ENCODE measurements at regions not wholly inside any gene's neighbourhood (a gene's known extent, or its start where the extent isn't known, plus 50 kb on each side); places are given as distances from the start of the nearest gene placed in this dataset.

DNA sequence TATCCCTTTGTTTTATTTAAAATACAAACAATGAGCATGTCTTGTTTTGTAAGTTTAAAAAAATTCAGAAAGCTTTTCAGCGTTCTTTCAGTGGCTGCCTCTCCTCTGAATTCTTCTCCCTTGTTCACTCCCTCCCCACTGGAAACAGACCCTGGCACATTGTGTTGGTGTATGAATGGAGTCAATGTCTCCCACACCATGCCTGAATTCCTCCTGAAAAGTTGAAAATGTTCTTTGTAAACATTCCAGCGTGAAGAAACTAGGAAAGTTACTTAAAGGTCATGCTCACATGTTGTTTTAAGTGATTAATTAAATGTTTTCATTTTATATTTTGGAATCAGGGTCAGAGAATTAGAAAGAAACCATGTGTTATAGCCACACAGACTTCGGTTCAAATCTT is 136.9 kb upstream of the DYNLRB2 start:
- H3K23ac ChIP-seq (ENCODE audit: low read length in 2 of 2) = no peak overlapping the region
- no peak overlapping the region for H2BK15ac ChIP-seq (ENCODE audit: low read depth, poor library complexity, severe bottlenecking)
- no peak overlapping the region for H3K18ac ChIP-seq (ENCODE audit: low read depth in 1 of 2, low read length in 2 of 2)
- H2AK5ac ChIP-seq (ENCODE audit: low read length, severe bottlenecking) = no peak overlapping the region
- no peak overlapping the region for H2BK5ac ChIP-seq (ENCODE audit: low read depth, low read length, poor library complexity, severe bottlenecking)
- no peak overlapping the region for H3K4me2 ChIP-seq (ENCODE audit: low read length, poor library complexity, severe bottlenecking)
- H3K4ac ChIP-seq (ENCODE audit: low read depth in 1 of 2, low read length in 2 of 2) = no peak overlapping the region
- H3K4me1 ChIP-seq (ENCODE audit: control insufficient read depth, insufficient read depth, low read depth, low read length) = no peaks in the 10 kb centered on the region
- DNase-seq = no peak
- H2BK12ac ChIP-seq (ENCODE audit: low read length in 2 of 2) = no peak overlapping the region
- H2AFZ ChIP-seq (ENCODE audit: low read depth, low read length) = no peak overlapping the region
- no peak overlapping the region for H3K4me3 ChIP-seq (ENCODE audit: insufficient read depth in 1 of 2, low read depth in 1 of 2, low read length in 2 of 2)
- H3K79me1 ChIP-seq (replicated peaks; ENCODE audit: low read length, poor library complexity, severe bottlenecking) = no peaks in the 10 kb centered on the region
- no peak overlapping the region for H3K9ac ChIP-seq (ENCODE audit: low read length)
- H4K91ac ChIP-seq (ENCODE audit: low read length) = no peak overlapping the region
- no peaks in the 10 kb centered on the region for H3K36me3 ChIP-seq (ENCODE audit: control insufficient read depth in 1 of 2, insufficient read depth in 2 of 2, low read depth in 1 of 2, low read length in 2 of 2)
- H3K27me3 ChIP-seq (ENCODE audit: control insufficient read depth in 1 of 2, insufficient read depth in 1 of 2, low read length in 2 of 2) = peaks cover 0 to 28% of the 10 kb centered on the region in 2 experiments
- no peaks in the 10 kb centered on the region for H3K9me3 ChIP-seq (ENCODE audit: control insufficient read depth, low read length)
- 95% methylated on average over 2 of the region's 3 CpGs for WGBS
- H3K27ac ChIP-seq (ENCODE audit: low read length, poor library complexity, severe bottlenecking) = no peak overlapping the region
- no peak overlapping the region for H4K8ac ChIP-seq (ENCODE audit: low read length)
- H2BK120ac ChIP-seq (ENCODE audit: low read depth, low read length) = no peak overlapping the region
- H3K14ac ChIP-seq (ENCODE audit: low read length in 2 of 2) = no peak overlapping the region

DNA sequence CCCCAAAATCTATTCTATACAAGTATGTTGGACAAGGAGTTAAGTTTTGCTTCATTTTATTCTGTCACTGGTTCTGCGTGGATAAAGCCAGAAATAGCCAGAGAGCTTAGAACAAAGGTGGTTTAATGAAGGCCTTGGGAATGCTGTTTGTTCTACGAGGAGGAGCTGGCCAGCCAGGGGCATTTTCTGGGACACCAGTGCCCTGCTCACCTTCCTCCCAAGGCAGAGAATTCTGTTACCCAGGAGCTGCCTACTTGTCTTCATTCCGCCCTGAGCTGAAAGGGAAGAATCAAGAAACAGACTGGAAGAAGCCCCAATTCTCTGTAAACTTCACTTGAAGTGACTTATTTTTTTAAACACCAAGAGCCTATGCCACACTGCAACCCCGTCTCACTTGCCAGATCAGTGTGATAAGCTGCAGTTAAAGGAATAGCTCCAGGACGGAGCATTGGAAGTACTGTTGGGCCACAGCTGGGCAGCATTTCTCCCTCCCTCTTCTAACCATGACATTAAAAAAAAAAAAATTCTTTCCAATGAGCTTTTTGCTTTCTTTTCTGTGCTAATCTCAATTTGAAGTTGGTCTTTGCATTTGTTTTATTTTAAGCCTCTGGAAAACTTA is 149.8 kb upstream of the DYNLRB2 start:
- H4K8ac ChIP-seq (ENCODE audit: low read length) = no peak overlapping the region
- H3K9ac ChIP-seq (ENCODE audit: low read length) = no peak overlapping the region
- no peak overlapping the region for H3K4me3 ChIP-seq (ENCODE audit: insufficient read depth in 1 of 2, low read depth in 1 of 2, low read length in 2 of 2)
- no peaks in the 10 kb centered on the region for H3K4me1 ChIP-seq (ENCODE audit: control insufficient read depth, insufficient read depth, low read depth, low read length)
- no peaks in the 10 kb centered on the region for H3K36me3 ChIP-seq (ENCODE audit: control insufficient read depth in 1 of 2, insufficient read depth in 2 of 2, low read depth in 1 of 2, low read length in 2 of 2)
- no peak overlapping the region for H3K14ac ChIP-seq (ENCODE audit: low read length in 2 of 2)
- H3K27me3 ChIP-seq (ENCODE audit: control insufficient read depth in 1 of 2, insufficient read depth in 1 of 2, low read length in 2 of 2) = no peaks in the 10 kb centered on the region
- no peak overlapping the region for H2BK5ac ChIP-seq (ENCODE audit: low read depth, low read length, poor library complexity, severe bottlenecking)
- no peak overlapping the region for H2BK120ac ChIP-seq (ENCODE audit: low read depth, low read length)
- H2AFZ ChIP-seq (ENCODE audit: low read depth, low read length) = no peak overlapping the region
- H3K27ac ChIP-seq (ENCODE audit: low read length, poor library complexity, severe bottlenecking) = no peak overlapping the region
- no peak overlapping the region for H3K18ac ChIP-seq (ENCODE audit: low read depth in 1 of 2, low read length in 2 of 2)
- H3K4ac ChIP-seq (ENCODE audit: low read depth in 1 of 2, low read length in 2 of 2) = no peak overlapping the region
- no peak overlapping the region for H2BK15ac ChIP-seq (ENCODE audit: low read depth, poor library complexity, severe bottlenecking)
- peaks cover 17% of the 10 kb centered on the region for H3K9me3 ChIP-seq (ENCODE audit: control insufficient read depth, low read length)
- no peak overlapping the region for H4K91ac ChIP-seq (ENCODE audit: low read length)
- H2AK5ac ChIP-seq (ENCODE audit: low read length, severe bottlenecking) = no peak overlapping the region
- H3K4me2 ChIP-seq (ENCODE audit: low read length, poor library complexity, severe bottlenecking) = no peak overlapping the region
- no peak for DNase-seq
- 85% methylated on average over 5 of the region's 5 CpGs for WGBS
- no peaks in the 10 kb centered on the region for H3K79me1 ChIP-seq (replicated peaks; ENCODE audit: low read length, poor library complexity, severe bottlenecking)
- no peak overlapping the region for H2BK12ac ChIP-seq (ENCODE audit: low read length in 2 of 2)
- H3K23ac ChIP-seq (ENCODE audit: low read length in 2 of 2) = no peak overlapping the region

DNA sequence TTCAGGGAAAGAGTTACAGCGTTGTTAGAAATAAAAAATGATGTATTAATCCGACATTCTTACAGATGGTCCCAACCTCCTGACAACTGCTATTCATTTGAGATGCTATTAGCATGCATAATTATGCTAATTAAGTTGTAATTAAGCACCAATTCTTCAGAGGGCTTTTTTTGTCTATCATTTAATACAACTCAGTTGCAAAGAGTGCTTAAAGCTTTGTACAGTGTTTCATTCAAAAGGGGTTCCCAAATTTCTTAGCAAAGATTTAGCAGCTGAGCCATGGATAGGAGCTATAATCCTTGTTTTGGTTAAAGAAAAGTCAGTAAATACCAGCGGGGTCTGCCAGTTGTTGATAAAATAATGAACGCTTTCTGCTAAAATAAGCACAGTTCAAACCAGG is 150.7 kb upstream of the DYNLRB2 start:
- Histone ChIP-seq H3K4me2 (ENCODE audit: low read length, poor library complexity, severe bottlenecking) (no peak overlapping the region), H3K9ac (ENCODE audit: low read length) (no peak overlapping the region), H2BK15ac (ENCODE audit: low read depth, poor library complexity, severe bottlenecking) (no peak overlapping the region), H2BK120ac (ENCODE audit: low read depth, low read length) (no peak overlapping the region), H3K23ac (ENCODE audit: low read length in 2 of 2) (no peak overlapping the region), H2AFZ (ENCODE audit: low read depth, low read length) (no peak overlapping the region), H4K91ac (ENCODE audit: low read length) (no peak overlapping the region), H2AK5ac (ENCODE audit: low read length, severe bottlenecking) (no peak overlapping the region), H3K18ac (ENCODE audit: low read depth in 1 of 2, low read length in 2 of 2) (no peak overlapping the region), H2BK12ac (ENCODE audit: low read length in 2 of 2) (no peak overlapping the region), H3K4me1 (ENCODE audit: control insufficient read depth, insufficient read depth, low read depth, low read length) (no peaks in the 10 kb centered on the region), H3K14ac (ENCODE audit: low read length in 2 of 2) (no peak overlapping the region), H3K9me3 (ENCODE audit: control insufficient read depth, low read length) (peaks cover 11% of the 10 kb centered on the region), H4K8ac (ENCODE audit: low read length) (no peak overlapping the region), H3K4me3 (ENCODE audit: insufficient read depth in 1 of 2, low read depth in 1 of 2, low read length in 2 of 2) (no peak overlapping the region), H3K36me3 (ENCODE audit: control insufficient read depth in 1 of 2, insufficient read depth in 2 of 2, low read depth in 1 of 2, low read length in 2 of 2) (no peaks in the 10 kb centered on the region), H3K79me1 (replicated peaks; ENCODE audit: low read length, poor library complexity, severe bottlenecking) (no peaks in the 10 kb centered on the region), H3K27ac (ENCODE audit: low read length, poor library complexity, severe bottlenecking) (no peak overlapping the region), H3K27me3 (ENCODE audit: control insufficient read depth in 1 of 2, insufficient read depth in 1 of 2, low read length in 2 of 2) (no peaks in the 10 kb centered on the region), H2BK5ac (ENCODE audit: low read depth, low read length, poor library complexity, severe bottlenecking) (no peak overlapping the region), H3K4ac (ENCODE audit: low read depth in 1 of 2, low read length in 2 of 2) (no peak overlapping the region)
- 77% methylated on average over 1 of the region's 4 CpGs for WGBS
- no peak for DNase-seq

DNA sequence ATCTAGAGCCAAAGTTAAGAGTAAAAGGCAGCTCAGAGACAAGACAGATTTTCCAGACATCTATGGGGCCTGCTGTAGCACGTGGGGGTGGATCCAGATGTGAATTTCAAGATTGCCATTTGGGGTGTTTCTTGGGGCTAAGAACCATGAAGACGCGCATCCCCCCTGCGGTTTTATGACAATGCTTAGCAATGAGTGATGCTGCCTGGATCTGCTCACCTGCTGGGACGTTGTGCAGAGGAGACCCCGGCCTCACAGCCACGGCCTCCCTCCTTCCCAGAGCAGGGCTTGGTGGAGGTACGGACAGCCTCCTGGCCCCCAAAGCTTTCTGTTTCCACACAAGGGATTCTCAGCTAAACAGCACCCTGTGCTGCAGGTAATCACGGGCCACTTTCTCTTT is 151.5 kb upstream of the DYNLRB2 start:
- H3K9me3 ChIP-seq (ENCODE audit: control insufficient read depth, low read length) = peaks cover 9% of the 10 kb centered on the region
- H3K23ac ChIP-seq (ENCODE audit: low read length in 2 of 2) = no peak overlapping the region
- no peak overlapping the region for H2AFZ ChIP-seq (ENCODE audit: low read depth, low read length)
- H2BK120ac ChIP-seq (ENCODE audit: low read depth, low read length) = no peak overlapping the region
- no peak overlapping the region for H4K91ac ChIP-seq (ENCODE audit: low read length)
- no peak overlapping the region for H3K27ac ChIP-seq (ENCODE audit: low read length, poor library complexity, severe bottlenecking)
- H2BK5ac ChIP-seq (ENCODE audit: low read depth, low read length, poor library complexity, severe bottlenecking) = no peak overlapping the region
- 58% methylated on average over 9 of the region's 9 CpGs for WGBS
- H3K36me3 ChIP-seq (ENCODE audit: control insufficient read depth in 1 of 2, insufficient read depth in 2 of 2, low read depth in 1 of 2, low read length in 2 of 2) = no peaks in the 10 kb centered on the region
- no peak overlapping the region for H3K4me2 ChIP-seq (ENCODE audit: low read length, poor library complexity, severe bottlenecking)
- DNase-seq = no peak
- no peak overlapping the region for H3K4me3 ChIP-seq (ENCODE audit: insufficient read depth in 1 of 2, low read depth in 1 of 2, low read length in 2 of 2)
- H3K18ac ChIP-seq (ENCODE audit: low read depth in 1 of 2, low read length in 2 of 2) = no peak overlapping the region
- no peaks in the 10 kb centered on the region for H3K79me1 ChIP-seq (replicated peaks; ENCODE audit: low read length, poor library complexity, severe bottlenecking)
- no peaks in the 10 kb centered on the region for H3K4me1 ChIP-seq (ENCODE audit: control insufficient read depth, insufficient read depth, low read depth, low read length)
- H3K27me3 ChIP-seq (ENCODE audit: control insufficient read depth in 1 of 2, insufficient read depth in 1 of 2, low read length in 2 of 2) = no peaks in the 10 kb centered on the region
- H2BK15ac ChIP-seq (ENCODE audit: low read depth, poor library complexity, severe bottlenecking) = no peak overlapping the region
- no peak overlapping the region for H2BK12ac ChIP-seq (ENCODE audit: low read length in 2 of 2)
- H2AK5ac ChIP-seq (ENCODE audit: low read length, severe bottlenecking) = no peak overlapping the region
- H3K9ac ChIP-seq (ENCODE audit: low read length) = no peak overlapping the region
- H4K8ac ChIP-seq (ENCODE audit: low read length) = no peak overlapping the region
- H3K4ac ChIP-seq (ENCODE audit: low read depth in 1 of 2, low read length in 2 of 2) = no peak overlapping the region
- no peak overlapping the region for H3K14ac ChIP-seq (ENCODE audit: low read length in 2 of 2)
